ENCODE measurements at regions not wholly inside any gene's neighbourhood (a gene's known extent, or its start where the extent isn't known, plus 50 kb on each side); places are given as distances from the start of the nearest gene placed in this dataset.

GRCh38 chr18:10381516-10381915 lies 72.9 kb upstream of the APCDD1 start:
- DNase-seq (ENCODE audit: insufficient read length, low spot score) (no peak), FAIRE-seq (no peak)
- TF ChIP-seq, protein P1, sequence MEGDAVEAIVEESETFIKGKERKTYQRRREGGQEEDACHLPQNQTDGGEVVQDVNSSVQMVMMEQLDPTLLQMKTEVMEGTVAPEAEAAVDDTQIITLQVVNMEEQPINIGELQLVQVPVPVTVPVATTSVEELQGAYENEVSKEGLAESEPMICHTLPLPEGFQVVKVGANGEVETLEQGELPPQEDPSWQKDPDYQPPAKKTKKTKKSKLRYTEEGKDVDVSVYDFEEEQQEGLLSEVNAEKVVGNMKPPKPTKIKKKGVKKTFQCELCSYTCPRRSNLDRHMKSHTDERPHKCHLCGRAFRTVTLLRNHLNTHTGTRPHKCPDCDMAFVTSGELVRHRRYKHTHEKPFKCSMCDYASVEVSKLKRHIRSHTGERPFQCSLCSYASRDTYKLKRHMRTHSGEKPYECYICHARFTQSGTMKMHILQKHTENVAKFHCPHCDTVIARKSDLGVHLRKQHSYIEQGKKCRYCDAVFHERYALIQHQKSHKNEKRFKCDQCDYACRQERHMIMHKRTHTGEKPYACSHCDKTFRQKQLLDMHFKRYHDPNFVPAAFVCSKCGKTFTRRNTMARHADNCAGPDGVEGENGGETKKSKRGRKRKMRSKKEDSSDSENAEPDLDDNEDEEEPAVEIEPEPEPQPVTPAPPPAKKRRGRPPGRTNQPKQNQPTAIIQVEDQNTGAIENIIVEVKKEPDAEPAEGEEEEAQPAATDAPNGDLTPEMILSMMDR (IDR thresholded peaks at IDR 0.05; ENCODE audit: insufficient read depth, missing control alignments) = no peak

DNA sequence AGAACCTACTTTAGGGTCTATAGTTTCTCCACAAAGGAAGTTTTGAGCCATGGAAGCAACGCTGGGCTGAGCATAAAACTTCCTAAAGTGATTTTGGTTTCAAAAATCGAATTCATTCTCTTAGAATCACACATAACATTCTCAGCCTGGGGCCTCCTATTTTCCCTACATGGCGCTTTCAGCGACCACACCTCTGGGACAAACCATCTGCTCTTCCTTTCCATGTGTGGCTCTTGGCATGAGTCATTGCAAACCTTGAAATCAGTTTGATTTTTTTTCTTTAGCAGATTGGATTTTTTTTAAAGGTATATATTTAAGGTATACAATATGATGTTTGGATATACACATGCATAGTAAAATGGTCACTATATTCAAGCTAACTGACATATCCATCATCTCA lies 72.5 kb upstream of the APCDD1 start:
- FAIRE-seq (no peak), DNase-seq (ENCODE audit: insufficient read length, low spot score) (no peak)
- TF ChIP-seq, protein P1 (IDR thresholded peaks at IDR 0.05; ENCODE audit: insufficient read depth, missing control alignments) = no peak

- no peak for DNase-seq (ENCODE audit: insufficient read length, low spot score)
- no peak for FAIRE-seq
- TF ChIP-seq, protein P1 (IDR thresholded peaks at IDR 0.05; ENCODE audit: insufficient read depth, missing control alignments) = no peak
These were observed 68.4 kb upstream of the APCDD1 start for GRCh38 chr18:10386049-10386448.

DNA sequence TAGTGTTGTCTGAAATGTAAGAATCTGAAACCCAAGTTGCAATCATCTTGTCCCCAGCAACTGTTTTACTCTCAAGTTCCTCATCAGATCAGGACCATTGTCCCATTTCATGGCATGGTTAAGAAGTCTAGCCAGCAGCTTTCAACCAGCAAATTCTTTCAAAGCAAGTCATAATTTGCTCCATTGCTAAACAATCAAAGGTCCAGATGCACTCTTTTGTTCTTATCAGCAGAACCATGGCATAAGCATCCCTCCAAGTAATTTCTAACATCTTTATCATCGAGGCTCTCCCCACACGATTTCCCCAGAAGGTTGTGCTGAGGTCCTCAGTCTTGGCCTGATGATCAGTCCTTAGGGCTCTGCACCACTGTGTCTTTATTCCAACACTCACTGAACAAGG lies 67.5 kb upstream of the APCDD1 start:
- no peak for FAIRE-seq
- TF ChIP-seq, protein P1 (IDR thresholded peaks at IDR 0.05; ENCODE audit: insufficient read depth, missing control alignments) = no peak
- no peak for DNase-seq (ENCODE audit: insufficient read length, low spot score)

GRCh38 chr18:10387399-10387798 lies 67.0 kb upstream of the APCDD1 start:
- DNase-seq (ENCODE audit: insufficient read length, low spot score) (no peak), FAIRE-seq (no peak)
- TF ChIP-seq, protein P1 (IDR thresholded peaks at IDR 0.05; ENCODE audit: insufficient read depth, missing control alignments) = no peak

DNA sequence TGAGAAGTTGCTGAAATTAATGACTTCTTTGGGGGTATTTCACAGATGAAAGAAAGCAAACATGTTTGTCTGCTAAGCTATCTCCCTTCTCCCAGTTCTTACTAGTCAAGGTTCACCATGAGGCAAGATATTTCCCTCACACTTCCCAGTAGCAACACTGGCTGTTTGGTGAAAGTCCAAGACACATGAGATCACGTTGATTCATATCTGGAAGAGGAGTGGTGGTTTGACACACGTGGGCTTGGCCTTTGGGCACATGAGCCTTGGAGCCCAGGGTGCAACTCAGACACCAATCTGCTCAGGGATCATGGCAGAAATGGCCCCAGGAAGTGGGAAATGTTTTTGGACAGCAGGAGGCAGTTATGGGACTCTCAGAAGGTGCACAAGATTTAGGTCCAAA lies 66.1 kb upstream of the APCDD1 start:
- no peak for DNase-seq (ENCODE audit: insufficient read length, low spot score)
- TF ChIP-seq, protein P1 (IDR thresholded peaks at IDR 0.05; ENCODE audit: insufficient read depth, missing control alignments) = no peak
- FAIRE-seq = no peak

- FAIRE-seq (no peak), DNase-seq (ENCODE audit: insufficient read length, low spot score) (no peak)
- TF ChIP-seq, protein P1 (IDR thresholded peaks at IDR 0.05; ENCODE audit: insufficient read depth, missing control alignments) = no peak
These were observed 62.9 kb upstream of the APCDD1 start for GRCh38 chr18:10391506-10391905.

Measured in D721Med (cell line).